Psoas muscle (tissue), 7 donors: ENCODE measurements at regions not wholly inside any gene's neighbourhood (a gene's known extent, or its start where the extent isn't known, plus 50 kb on each side); places are given as distances from the start of the nearest gene placed in this dataset.

Experiments
- ATAC-seq, 4 donors: fragments of 200-7000 bp; cut with Tn5 transposase; one replicate each; pipeline ENCODE4 v1.9.1; 2020; ENCODE audit warnings: moderate library complexity in 3 of 4, mild to moderate bottlenecking in 2 of 4
- DNase-seq, 2 donors: peaks; one replicate each; pipeline ENCODE4 v3.0.0-alpha.2; 2020
- H3K27ac ChIP-seq: fragments of 200-600 bp; one replicate; pipeline ENCODE4 v1.8.0; 2022
- H3K27me3 ChIP-seq, 3 donors: fragments of 200-600 bp in 1 of 3; one replicate each; pipeline versions ENCODE4 v1.6.1 to v1.8.0; 2013 to 2022; ENCODE audit warnings: low read length in 2 of 3, mild to moderate bottlenecking in 2 of 3, moderate library complexity in 1 of 3; ENCODE audit not compliant: insufficient read depth in 3 of 3
- H3K36me3 ChIP-seq, 2 donors: fragments of 200-600 bp in 1 of 2; one replicate each; pipeline versions ENCODE4 v1.6.1 to v1.8.0; 2013 to 2022; ENCODE audit warnings: low read depth in 1 of 2, mild to moderate bottlenecking in 1 of 2, moderate library complexity in 1 of 2; ENCODE audit not compliant: insufficient read depth in 1 of 2
- H3K4me1 ChIP-seq: fragments of 200-600 bp; one replicate; pipeline ENCODE4 v1.8.0; 2022
- H3K4me3 ChIP-seq: fragments of 200-600 bp; one replicate; pipeline ENCODE4 v1.8.0; 2022; ENCODE audit warnings: mild to moderate bottlenecking
- H3K9me3 ChIP-seq: fragments of 200-600 bp; one replicate; pipeline ENCODE4 v1.8.0; 2022
- CTCF ChIP-seq: fragments of 200-600 bp; IDR thresholded peaks from one replicate; pipeline ENCODE4 v1.8.0; 2022; ENCODE audit warnings: antibody characterized with exemption
- WGBS, 3 donors: extraction: QIAGEN DNeasy Blood & Tissue Kit; methylation state at CpG; one replicate each; pipeline versions ENCODE4 v1.1.6 to v1.1.7; 2013; 5-methylcytosine and 5-hydroxymethylcytosine counted together
- intact Hi-C, 2 donors: fragments of 100-400 bp; cut with DNase I; formaldehyde crosslinking; loops; one replicate each; pipeline versions ENCODE4 v1.11.0 to v1.14.2; 2022
- donor health status: healthy with polysubstance abuse.
- donor health status: DM: no; HTN: no; CAD: no; lungs with moderate emphysema.
- donor health status: Bipolar disorder and iron deficiency.
- donor health status: healthy.
- donor health status: DM: yes; HTN: yes; CAD: no.
- donor health status: DM: no; HTN: no; CAD: no.
- donor health status: DM: yes; HTN: yes; CAD: no.

DNA sequence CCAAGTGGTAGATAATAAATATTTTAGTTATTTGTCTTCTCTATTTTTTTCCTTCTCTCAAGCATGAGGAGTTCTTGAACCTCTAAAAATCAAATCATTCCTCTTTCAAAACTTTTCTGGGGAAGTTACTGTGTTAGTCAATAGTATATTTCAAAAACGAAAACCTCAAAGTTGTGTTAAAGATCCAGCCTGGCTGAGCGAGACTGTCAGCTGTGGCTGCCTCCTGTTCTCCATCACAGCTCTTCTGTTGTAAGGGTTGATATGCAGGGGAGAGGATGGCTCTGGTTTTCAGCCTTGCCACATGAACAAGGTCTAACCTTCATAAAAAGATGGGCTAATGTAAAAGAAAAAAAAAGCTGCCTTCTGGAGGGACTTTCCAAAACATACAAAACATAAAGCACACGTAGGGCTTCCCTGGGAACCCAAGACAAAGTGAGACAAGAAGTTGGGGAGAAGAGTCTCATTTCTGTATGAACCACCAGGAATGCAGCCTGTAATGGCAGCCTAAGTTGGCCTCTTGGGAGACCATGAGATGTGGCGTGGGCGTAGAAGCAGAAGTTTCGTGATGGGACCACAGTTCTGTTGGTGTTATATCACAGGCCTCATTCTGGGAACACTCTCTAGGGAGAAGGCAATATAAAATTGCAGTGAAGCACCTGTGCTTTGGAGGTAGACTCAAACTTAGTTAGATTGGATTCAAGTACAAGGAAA, 77.9 kb upstream of the FHIP2A start:
- H3K9me3 ChIP-seq, result no peaks in the 10 kb centered on the region
- 73 to 78% (median 75%) methylated on average over 6 of the region's 6 CpGs for WGBS, 3 donors
- no peak overlapping the region for H3K27ac ChIP-seq
- DNase-seq, result no peak
- H3K27me3 ChIP-seq, result no peaks in the 10 kb centered on the region
- H3K4me3 ChIP-seq, result no peak overlapping the region
- TF ChIP-seq CTCF, result no peak
- ATAC-seq, result no peak
- intact Hi-C loops, result no loop called here
- H3K4me1 ChIP-seq, result no peaks in the 10 kb centered on the region
- no peaks in the 10 kb centered on the region for H3K36me3 ChIP-seq

GRCh38 chr10:114746531-114746930, 75.0 kb upstream of the FHIP2A start:
- intact Hi-C loops, result no loop called here
- Histone ChIP-seq H3K4me1 (no peaks in the 10 kb centered on the region), H3K4me3 (no peak overlapping the region), H3K27ac (no peak overlapping the region), H3K27me3 (no peaks in the 10 kb centered on the region), H3K36me3 (no peaks in the 10 kb centered on the region), H3K9me3 (no peaks in the 10 kb centered on the region)
- 85 to 97% (median 97%) methylated on average over 3 of the region's 3 CpGs for WGBS, 3 donors
- no peak for TF ChIP-seq CTCF
- ATAC-seq (no peak), DNase-seq (no peak)

DNA sequence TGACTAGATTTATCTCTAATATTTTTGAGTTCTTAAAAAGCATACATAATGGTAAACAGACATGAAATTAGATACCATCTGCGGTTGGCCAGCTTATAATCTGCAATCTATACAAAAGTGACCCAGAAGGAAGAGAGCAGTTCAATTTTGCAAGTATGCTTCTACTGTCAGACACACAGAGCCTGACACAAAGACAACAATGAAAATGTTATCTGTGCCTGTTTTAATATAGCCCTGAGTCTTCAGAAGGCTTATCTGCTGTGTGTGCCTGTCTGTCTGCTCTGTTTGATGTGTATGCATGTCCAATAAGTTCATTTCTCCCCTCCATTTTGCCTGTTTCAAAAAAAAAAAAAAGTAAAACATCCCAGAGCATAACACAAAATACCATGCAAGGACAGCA, 73.3 kb upstream of the FHIP2A start:
- no peaks in the 10 kb centered on the region for H3K9me3 ChIP-seq
- WGBS, 3 donors, result 68 to 92% (median 78%) methylated on average over 1 of the region's 1 CpG
- H3K27ac ChIP-seq, result peak overlapping the region; percentile 53
- ATAC-seq, result no peak
- no peak for DNase-seq
- intact Hi-C loops, result no loop called here
- TF ChIP-seq CTCF, result no peak
- no peaks in the 10 kb centered on the region for H3K4me1 ChIP-seq
- no peaks in the 10 kb centered on the region for H3K36me3 ChIP-seq
- H3K4me3 ChIP-seq, result no peak overlapping the region
- no peaks in the 10 kb centered on the region for H3K27me3 ChIP-seq

DNA sequence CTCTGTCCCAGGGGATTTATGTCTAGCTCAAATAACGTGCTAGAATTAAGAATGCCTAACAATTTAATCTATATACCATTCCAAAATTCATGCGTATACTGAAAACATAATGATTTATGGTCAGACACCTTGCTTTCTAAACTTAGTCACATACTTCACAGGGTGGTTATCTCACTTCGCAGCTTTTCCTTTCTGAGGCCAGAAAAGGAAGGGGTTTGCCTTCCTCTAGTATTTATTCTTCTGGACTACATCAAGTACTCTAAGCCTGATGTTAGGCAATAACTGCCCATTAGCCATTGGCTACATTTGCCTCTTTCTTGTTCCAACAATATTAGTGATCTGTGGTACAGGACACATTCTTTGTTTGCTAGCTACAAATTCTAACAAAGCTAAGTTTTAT, 72.6 kb upstream of the FHIP2A start:
- H3K27ac ChIP-seq, result peak overlapping the region; percentile 53
- no peak overlapping the region for H3K4me3 ChIP-seq
- no peak for DNase-seq
- intact Hi-C loops, result no loop called here
- no peaks in the 10 kb centered on the region for H3K36me3 ChIP-seq
- peak in 2 of 4 donors; percentile 13 to 37 for ATAC-seq
- 32 to 41% (median 38%) methylated on average over 3 of the region's 3 CpGs for WGBS, 3 donors
- no peak for TF ChIP-seq CTCF
- H3K4me1 ChIP-seq, result no peaks in the 10 kb centered on the region
- no peaks in the 10 kb centered on the region for H3K27me3 ChIP-seq
- no peaks in the 10 kb centered on the region for H3K9me3 ChIP-seq

GRCh38 chr10:114749510-114749909, 72.1 kb upstream of the FHIP2A start:
- no peak overlapping the region for H3K4me3 ChIP-seq
- H3K36me3 ChIP-seq, result no peaks in the 10 kb centered on the region
- intact Hi-C loops, result no loop called here
- H3K27me3 ChIP-seq, result no peaks in the 10 kb centered on the region
- ATAC-seq, result no peak
- no peak for DNase-seq
- no peak for TF ChIP-seq CTCF
- H3K27ac ChIP-seq, result peak overlapping the region; percentile 39
- H3K9me3 ChIP-seq, result no peaks in the 10 kb centered on the region
- H3K4me1 ChIP-seq, result no peaks in the 10 kb centered on the region
- 80 to 86% (median 82%) methylated on average over 6 of the region's 6 CpGs for WGBS, 3 donors
